SK-N-MC (cell line): ENCODE measurements at regions not wholly inside any gene's neighbourhood (a gene's known extent, or its start where the extent isn't known, plus 50 kb on each side); places are given as distances from the start of the nearest gene placed in this dataset.

Experiments
- EZH2 ChIP-seq: fragments of 200-600 bp; sonication (generic); IDR thresholded peaks from one replicate; pipeline ENCODE4 v1.6.1; 2017; ENCODE audit warnings: antibody characterized with exemption
- POLR2AphosphoS5 ChIP-seq: IDR thresholded peaks from 2 replicates; pipeline ENCODE4 v1.6.1; 2012; ENCODE audit warnings: mild to moderate bottlenecking, low read depth, low read length, borderline replicate concordance

DNA sequence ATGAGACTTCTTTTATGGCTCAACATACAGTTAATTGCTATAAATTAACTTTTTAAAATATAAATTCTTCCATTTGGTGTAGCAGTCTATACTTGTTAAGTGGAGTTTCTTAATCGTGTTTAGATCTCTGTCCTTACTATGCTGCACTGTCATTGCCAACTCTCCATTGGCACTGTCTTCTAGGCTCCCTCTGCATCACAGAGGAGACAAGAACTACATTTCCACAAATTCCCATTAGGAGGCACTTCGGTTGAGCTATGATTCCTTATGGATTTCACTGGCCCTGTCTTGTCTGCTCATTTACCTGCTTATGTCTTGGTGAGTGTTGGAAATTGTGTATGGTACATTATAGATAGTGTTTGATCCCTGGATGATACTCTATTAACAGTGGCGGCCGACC, 630.9 kb upstream of the ATXN7L3B start:
- TF ChIP-seq EZH2 (no peak), POLR2AphosphoS5 (no peak)
